HG03135 (cell line): ENCODE measurements at regions not wholly inside any gene's neighbourhood (a gene's known extent, or its start where the extent isn't known, plus 50 kb on each side); places are given as distances from the start of the nearest gene placed in this dataset.
"Not testable (repeated sequence)": the region's sequence is repeated elsewhere in the genome, so short reads cannot be mapped to it uniquely, and the experiment has no call there.

Source experiments
- ATAC-seq: cut with Tn5 transposase; IDR thresholded peaks from one replicate; pipeline ENCODE4 v1.9.1; 2021; ENCODE audit warnings: mild to moderate bottlenecking, moderate library complexity; ENCODE audit not compliant: unreplicated experiment

- no peak for ATAC-seq
Observed at GRCh38 chr11:129631201-129631600, 184.4 kb upstream of the TMEM45B start.

- ATAC-seq, result no peak
Observed at GRCh38 chr11:129636926-129637325, 178.7 kb upstream of the TMEM45B start.

- ATAC-seq, result no peak
Observed at GRCh38 chr11:129637473-129637872, 178.2 kb upstream of the TMEM45B start.

GRCh38 chr11:129637983-129638776 lies 177.5 kb upstream of the TMEM45B start:
- no peak for ATAC-seq

GRCh38 chr11:129639300-129639699 lies 176.3 kb upstream of the TMEM45B start:
- ATAC-seq, result no peak

- ATAC-seq, result no peak
Observed at GRCh38 chr11:129640671-129641070, 175.0 kb upstream of the TMEM45B start.

- ATAC-seq, result no peak
Observed at GRCh38 chr11:129643031-129643721, 172.5 kb upstream of the TMEM45B start.

GRCh38 chr11:129644326-129644725 lies 171.3 kb upstream of the TMEM45B start:
- no peak for ATAC-seq

GRCh38 chr11:129645943-129646342 lies 169.7 kb upstream of the TMEM45B start:
- ATAC-seq, result no peak

GRCh38 chr11:129650044-129650443 lies 165.6 kb upstream of the TMEM45B start:
- not testable (repeated sequence) for ATAC-seq

GRCh38 chr11:129652835-129653234 lies 162.8 kb upstream of the TMEM45B start:
- ATAC-seq, result no peak

- no peak for ATAC-seq
Observed at GRCh38 chr11:129655247-129655832, 160.3 kb upstream of the TMEM45B start.

GRCh38 chr11:129657866-129658525 lies 157.7 kb upstream of the TMEM45B start:
- no peak for ATAC-seq

GRCh38 chr11:129658526-129658867 lies 157.2 kb upstream of the TMEM45B start:
- no peak for ATAC-seq

- ATAC-seq, result no peak
Observed at GRCh38 chr11:129680907-129681306, 134.7 kb upstream of the TMEM45B start.

GRCh38 chr11:129681344-129682114 lies 134.1 kb upstream of the TMEM45B start:
- no peak for ATAC-seq

- ATAC-seq, result no peak
Observed at GRCh38 chr11:129686269-129686668, 129.4 kb upstream of the TMEM45B start.

- no peak for ATAC-seq
Observed at GRCh38 chr11:129691142-129691541, 124.5 kb upstream of the TMEM45B start.

GRCh38 chr11:129694538-129694937 lies 121.1 kb upstream of the TMEM45B start:
- ATAC-seq, result no peak

- no peak for ATAC-seq
Observed at GRCh38 chr11:129694966-129695365, 120.7 kb upstream of the TMEM45B start.
